ENCODE measurements at regions not wholly inside any gene's neighbourhood (a gene's known extent, or its start where the extent isn't known, plus 50 kb on each side); places are given as distances from the start of the nearest gene placed in this dataset.

DNA sequence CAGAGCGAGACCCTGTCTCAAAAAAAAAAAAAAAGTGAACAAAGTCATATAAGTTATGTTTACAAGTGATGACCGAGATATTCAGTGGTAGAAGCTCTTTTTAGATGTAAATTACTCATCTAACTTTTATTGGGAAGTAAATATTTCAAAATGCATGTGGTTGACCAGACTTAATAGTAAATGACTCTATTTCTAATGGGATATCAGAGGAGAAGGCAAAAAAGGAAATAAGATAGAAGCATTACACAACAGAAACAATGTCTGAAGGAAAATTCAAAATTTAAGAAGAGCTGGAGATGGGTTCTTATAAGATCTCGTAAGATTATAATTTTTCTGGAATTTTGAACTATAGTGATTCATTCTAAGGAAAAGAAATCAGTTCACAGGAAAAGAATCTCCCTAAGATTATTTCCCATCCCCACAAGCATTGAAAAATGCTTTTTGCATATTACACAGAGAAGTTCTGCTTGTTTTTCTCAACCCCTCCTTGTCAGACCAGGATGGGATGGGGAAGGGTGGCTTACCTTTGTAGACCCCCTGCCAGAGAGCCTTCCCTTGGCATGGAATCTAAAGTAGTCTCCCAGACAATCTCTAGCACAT, 63.1 kb upstream of the STK38L start:
- DNase-seq, result no peak

DNA sequence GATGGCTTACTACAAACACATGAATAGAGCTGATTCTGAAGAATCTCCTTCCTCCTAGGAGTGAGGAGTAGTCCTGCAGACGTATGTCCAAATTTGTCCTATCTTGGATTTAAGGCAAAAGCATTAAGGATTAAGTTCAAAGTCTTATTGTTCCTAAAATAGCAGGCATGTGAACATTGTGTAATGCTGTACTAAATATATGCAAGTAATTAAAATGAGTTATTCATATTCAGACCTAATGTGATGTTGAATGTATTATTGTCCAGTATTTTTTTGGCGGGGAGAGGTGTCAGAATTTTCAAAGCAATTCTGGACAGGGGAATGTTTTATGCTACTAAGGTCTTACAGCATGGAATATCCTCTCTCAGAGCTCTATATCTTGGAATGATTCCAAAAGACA, 60.7 kb upstream of the STK38L start:
- no peak for DNase-seq

DNA sequence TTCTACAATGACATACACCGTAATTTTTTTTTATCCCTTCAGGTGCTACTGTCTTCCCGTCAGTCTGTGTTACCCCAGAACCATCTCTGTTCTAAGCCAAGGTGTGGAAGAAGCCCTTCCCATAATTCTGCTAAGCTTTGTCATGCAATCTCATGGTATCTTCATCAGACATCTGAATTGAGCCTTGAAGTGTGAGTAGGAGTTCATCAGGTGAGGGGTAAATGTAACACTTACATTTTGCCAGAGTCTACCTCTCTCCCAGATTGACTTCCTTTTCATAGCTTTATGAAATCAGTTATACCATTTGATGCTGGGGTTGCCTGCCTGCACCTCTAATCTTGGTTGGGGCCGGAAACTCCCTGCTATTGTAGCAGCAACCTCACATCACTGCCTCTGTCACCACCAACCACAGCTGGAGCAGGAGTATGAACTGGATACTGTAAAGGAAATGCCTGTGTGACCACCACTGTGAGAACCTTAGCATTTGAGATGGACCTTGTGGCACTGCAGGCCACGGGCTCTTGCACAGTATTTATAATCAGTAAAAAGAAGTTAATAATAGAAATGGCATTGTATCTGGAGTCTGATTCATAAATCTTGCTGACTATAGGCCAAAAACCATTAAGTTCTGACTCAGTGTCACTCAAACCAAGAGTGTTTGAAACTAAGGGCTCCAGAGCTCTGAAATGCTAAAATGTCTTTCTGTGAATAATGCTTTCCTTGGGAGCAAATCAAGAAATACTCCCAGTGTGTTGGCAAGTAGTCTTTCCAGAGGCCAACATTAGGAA, 58.7 kb upstream of the STK38L start:
- DNase-seq, result no peak

DNA sequence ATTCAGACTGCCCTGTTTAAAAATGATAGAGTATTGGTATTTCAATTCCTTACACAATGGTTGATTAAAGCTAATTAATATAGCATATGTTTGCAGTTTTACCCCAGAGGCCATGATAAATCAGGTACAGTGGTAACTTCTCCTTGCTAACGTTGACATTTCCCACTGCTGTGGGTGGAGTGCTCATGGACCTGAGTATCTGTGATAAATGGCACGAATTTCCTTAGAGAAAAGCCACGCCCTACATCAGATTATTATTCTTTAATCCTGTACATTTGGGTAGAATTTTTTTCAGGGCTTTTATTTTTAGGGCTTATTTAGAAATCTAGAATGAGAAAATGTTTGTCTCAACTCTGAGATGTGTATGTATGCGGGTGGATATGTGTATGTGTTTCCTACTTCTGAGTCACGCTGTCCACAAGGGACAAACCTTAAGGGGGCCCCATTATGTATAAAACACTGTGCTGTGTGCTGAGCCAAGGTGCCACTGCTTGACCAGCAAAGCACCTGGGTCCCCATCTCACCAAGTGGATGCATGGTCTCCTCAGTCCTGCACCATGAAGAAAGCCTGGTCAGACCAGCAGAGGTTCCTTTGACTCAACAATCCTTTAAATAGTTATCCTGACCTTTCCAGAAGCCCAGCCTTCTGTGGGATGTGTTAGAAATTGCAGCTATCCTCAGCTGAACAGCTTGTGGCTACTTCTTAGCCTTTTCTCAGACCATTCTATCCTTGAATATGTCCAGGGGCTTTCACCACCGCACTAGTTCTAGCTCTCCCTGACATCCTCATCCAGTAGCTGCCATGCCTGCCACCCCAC, 57.9 kb upstream of the STK38L start:
- no peak for DNase-seq

DNA sequence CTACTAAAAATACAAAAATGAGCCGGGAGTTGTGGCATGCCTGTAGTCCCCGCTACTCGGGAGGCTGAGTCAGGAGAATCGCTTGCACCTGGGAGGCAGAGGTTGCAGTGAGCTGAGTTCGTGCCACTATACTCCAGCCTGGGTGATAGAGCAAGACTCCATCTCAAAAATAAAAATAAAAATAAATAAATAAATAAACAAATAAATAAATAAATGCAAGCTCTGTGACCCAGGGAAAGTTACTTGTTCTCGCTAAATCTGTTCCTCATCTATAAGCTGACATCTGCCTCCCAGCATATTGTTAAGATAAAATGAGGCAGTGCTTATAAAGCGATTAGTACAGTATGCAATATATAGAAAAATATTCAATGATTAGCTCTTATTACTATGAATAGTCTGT, 56.4 kb upstream of the STK38L start:
- no peak for DNase-seq

DNA sequence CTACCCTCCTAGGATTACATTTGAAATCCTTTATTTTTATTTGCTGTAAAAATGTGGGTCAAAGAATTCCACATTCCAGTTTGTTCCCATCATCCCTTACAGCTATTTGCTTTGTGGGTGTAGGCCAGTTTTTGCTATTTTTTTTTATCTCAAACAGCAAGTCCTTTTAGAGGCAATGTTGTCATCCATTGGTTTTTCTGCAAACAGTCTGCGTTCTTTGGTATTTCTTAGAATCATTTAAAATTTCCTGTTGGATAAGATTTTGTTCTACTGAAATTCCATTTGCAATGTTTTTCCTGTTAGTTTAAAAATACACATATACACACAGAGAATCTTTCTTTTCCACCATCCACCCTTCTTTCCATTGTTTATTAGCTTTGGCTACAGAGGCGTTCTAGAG, 53.3 kb upstream of the STK38L start:
- DNase-seq, result no peak

DNA sequence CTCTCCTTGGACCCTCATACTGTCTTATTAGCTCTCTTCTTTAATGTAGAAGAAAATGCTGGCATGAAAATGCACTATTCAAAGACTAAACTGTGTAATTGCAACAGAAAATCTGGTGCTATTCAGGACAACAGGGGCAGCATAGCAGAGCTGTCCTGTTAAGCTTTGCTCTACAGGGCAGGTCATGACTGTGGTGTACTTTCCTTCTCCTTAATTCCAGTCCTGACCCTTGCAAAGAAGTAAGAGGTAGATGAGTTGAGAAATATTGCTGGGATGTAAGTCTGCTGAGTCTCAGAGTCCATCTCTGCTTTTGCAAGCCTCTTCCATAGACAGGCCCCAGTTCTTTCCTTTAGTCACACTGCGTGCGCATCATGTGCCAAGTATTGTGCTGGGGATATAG, 52.6 kb upstream of the STK38L start:
- no peak for DNase-seq

DNA sequence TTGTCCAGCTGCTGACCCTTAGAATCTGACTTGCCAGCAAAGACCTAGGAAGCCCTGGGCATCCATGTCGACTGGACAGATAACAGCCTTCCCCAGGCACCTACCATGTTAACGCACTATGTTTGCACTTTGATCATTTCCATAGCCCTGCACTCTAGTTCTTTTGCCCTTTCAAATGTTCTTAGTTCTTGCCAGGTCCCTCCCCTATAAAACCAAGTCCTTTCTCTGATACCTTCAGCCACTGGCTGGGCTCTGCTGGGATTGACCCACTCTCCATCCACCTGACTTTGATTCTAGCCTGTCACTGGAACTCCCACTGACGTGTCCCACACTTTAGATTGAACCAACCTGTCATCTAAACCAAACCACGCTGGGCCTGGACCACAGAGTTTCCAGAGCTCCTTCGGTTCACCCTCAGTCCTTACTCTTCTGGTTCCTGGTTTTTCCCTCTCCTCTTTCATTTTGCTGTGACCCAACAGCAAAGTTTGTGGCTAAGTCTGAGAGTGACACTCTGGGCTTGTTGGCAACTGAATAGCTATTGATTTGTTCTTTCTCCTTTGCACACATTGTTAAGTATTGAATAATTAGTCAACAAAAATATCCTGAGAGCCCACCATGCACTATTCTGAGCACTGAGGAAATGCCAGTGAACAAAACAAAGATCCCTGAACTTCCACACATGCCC, 51.8 kb upstream of the STK38L start:
- no peak for DNase-seq

DNA sequence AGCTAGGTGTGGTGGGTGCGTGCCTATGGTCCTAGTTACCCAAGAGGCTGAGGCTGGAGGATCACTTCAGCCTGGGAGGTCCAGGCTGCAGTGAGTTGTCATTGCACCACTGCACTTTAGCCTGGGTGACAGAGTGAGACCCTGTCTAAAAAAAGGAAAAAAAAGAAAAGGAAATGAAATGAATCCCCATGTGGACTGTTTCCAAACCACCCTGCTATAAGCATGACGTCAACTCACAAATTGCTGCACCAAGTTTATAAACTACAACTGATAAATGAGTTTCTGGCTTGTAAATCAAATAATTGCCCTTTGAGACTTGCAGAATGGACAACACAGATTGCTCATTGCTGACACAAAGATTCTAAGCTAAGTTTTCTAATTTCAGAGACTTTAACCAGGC, 51.0 kb upstream of the STK38L start:
- DNase-seq, result no peak

DNA sequence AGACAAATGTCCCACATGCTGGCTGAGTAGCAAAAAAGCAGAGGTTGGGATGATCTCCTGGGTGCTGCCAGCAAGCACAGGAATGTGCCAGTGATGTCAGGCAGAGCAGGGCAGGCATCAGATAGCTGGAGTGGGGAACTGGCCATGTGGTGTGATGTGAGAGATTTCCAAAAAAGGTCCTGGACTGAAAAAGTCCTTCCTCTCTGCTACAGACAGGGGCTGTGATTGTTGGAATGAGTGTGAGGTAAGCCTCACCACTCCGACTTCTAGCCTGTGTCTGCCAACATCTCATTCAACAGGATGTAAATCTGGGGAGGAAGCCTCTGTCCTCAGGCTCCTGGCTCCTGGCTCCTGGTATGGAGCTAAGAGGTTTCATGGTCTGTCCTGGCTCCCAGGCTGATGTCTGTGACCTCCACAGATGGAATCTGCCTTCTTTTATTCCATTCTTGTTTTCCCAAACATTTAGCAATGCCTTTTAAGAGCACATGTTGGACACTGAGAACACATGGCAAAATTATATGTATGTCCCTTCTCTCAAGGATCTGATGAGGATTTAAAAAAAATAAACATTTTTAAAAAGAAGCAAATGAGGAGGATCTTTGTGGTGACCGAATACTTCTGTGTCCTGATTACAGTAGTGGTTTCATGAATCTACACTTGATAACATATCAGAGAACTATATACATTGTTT, 50.1 kb upstream of the STK38L start:
- DNase-seq, result no peak

All from NCI-H2081 treated with DMSO at 0.1 percent for 48 hours (cell line).